GM10266 (cell line): ENCODE measurements at regions not wholly inside any gene's neighbourhood (a gene's known extent, or its start where the extent isn't known, plus 50 kb on each side); places are given as distances from the start of the nearest gene placed in this dataset.

Source experiments
- DNase-seq: peaks from one replicate; pipeline ENCODE4 v3.0.0; 2012; ENCODE audit errors: extremely low spot score
- TF ChIP-seq, protein P1 (sequence below): IDR thresholded peaks from 2 replicates; pipeline ENCODE4 v1.5.1; 2012; ENCODE audit warnings: mild to moderate bottlenecking, low read depth; ENCODE audit not compliant: control insufficient read depth, insufficient read depth; ENCODE audit errors: missing control alignments

DNA sequence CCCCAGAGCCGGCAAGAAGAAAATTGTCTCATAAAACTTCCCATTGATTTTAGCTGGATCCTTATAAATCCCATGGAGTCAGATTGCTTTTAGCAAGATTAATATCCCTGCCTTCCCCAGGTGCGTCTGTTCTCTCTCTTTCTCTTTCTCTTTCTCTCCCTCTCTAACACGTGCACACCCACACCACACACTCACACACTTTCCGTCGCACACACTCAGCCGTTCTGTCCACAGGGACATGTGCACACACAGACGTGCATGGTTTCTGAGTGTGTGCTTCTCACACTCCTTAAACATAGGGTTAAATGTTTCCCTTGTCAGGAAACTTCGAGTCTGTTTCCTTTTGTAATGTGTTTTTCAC, 98.7 kb upstream of the NFIA start:
- TF ChIP-seq, protein P1, sequence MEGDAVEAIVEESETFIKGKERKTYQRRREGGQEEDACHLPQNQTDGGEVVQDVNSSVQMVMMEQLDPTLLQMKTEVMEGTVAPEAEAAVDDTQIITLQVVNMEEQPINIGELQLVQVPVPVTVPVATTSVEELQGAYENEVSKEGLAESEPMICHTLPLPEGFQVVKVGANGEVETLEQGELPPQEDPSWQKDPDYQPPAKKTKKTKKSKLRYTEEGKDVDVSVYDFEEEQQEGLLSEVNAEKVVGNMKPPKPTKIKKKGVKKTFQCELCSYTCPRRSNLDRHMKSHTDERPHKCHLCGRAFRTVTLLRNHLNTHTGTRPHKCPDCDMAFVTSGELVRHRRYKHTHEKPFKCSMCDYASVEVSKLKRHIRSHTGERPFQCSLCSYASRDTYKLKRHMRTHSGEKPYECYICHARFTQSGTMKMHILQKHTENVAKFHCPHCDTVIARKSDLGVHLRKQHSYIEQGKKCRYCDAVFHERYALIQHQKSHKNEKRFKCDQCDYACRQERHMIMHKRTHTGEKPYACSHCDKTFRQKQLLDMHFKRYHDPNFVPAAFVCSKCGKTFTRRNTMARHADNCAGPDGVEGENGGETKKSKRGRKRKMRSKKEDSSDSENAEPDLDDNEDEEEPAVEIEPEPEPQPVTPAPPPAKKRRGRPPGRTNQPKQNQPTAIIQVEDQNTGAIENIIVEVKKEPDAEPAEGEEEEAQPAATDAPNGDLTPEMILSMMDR, result no peak
- DNase-seq, result no peak

DNA sequence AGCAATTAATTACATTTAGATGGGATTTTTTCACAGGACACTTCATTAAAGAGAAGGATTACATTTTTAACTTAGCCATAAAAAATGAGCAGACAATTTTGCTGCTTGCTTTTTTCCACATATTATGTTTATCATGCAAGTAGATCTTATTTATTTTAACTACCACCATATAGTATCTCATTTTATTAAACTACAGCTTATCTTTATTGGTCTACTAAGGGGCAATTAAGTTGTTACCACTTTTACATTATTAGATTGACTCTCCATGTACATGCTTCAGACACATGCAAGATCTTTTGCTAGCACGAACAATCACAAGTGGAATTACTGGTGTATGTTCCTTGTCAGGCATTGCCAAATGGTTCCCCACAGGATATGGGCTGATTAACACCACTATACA, 99.8 kb upstream of the NFIA start:
- TF ChIP-seq, protein P1, result no peak
- no peak for DNase-seq

DNA sequence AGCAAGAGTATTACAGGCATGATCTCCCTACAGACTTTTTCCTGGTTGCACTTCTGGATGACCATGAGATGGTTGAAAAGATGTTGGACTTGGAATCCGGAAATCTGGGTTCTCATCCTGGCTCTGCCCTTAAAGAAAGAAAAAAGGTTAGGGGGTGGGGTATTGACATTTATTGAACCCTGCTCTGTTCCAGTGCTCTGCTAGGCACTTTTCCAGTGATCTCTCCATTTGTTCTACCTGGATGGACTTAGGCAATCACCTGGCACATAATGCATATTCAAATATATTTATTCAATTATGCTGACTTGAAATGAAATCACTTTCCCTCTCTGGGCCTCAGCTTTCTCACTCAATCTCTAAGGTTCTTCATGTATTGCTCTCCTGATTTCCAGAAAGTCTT, 101.0 kb upstream of the NFIA start:
- TF ChIP-seq, protein P1, result no peak
- DNase-seq, result no peak

DNA sequence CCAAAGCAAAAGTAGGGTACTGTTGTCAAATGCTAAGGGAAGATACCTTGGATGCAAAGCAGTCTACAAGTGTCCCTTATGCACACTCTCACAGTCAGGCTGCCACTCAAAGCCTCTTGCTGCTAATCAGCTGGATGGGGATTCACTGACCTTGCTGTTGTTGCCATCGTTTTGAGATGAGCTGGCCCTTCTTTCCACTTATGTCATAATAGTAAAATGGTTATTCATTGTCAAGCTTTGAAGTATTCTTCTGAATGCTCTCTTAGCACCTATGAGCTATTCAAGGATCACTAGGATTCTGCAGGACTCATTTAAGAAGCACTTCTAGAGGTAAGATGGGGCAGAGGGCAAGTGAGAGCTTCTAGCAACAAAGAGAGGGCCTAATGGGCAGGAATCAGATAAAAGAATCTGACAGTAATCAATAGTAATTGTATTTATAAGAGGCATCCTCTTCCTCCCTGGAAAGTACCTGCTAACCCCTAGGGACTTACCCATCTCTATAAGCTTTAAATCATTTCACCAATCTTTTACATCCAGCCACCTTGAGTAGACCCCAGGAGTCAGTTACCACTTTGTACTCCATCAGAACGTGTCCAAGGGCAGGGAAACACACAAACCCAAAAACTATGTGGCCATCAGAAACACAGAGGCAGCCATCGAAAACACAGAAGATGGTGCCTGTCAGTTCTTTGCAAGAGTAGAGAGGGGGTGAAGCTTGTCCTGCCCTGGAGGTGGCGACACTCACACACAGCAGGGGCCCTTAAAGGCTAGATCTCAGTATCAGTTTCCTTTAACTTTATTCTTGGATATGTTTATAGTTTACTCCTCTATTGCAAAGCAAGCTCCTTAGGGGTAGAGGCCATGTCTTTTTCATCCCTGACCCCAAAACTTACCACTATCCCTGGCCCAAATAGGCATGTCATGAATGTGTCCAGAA, 103.7 kb upstream of the NFIA start:
- TF ChIP-seq, protein P1, result peak; percentile 50
- DNase-seq, result peak; percentile 26

DNA sequence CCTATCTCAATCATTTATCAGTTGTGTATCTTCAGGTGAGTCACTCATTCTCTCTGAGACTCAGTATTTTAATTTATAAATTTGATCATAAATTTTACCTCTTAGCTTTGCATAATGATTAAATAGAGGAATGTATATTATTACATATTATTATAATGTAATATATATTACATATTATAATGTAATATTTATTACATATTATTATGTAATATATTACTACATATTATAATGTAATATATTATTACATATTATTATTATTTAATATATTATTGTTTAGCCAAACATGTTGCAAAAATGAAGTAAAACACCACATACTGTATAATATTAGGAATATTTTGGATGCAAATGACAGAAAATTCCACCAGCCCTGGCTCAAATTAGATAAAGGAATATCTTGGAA, 104.7 kb upstream of the NFIA start:
- TF ChIP-seq, protein P1, result no peak
- no peak for DNase-seq

DNA sequence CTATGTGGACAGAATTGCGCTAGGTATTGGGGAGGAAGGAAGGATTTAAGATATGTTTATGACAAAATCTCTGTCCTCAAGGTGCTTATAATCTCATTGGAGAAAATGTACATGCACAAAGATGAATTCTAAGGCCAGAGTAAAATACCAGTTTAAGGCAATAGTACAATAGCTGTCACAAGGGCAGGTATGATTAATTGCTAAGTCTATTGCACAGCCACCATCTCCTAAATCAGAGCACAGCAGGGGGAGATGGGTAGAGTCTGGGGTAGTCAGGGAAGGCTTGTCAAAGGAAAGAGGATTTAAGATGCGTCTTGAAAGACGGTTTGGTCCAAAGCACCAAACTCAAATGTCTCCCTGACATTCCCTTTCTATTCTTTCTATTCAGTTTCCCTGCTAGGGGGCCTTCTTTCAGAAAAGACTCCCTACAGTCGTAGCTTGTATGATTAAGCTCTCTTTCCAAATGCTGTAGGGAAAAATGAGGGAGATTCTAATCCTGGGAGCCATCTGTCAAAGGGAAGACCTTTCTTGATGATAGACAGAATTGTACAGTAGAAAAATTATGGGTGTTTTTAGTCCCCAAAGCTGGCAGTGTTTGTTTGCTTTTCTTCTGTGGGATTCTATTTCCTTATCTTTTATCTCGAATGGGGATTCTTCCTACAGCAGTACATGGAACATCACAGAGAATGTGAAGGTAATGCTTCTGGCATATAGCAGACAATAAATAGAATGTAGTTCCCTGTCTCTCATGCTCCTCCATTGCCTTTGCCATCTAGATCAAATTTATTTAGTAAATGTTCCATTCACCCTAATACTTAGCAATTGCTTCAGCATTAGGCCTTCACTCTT, 107.6 kb upstream of the NFIA start:
- DNase-seq, result no peak
- TF ChIP-seq, protein P1, result no peak
